Stomach (tissue), 8 donors: ENCODE measurements at regions not wholly inside any gene's neighbourhood (a gene's known extent, or its start where the extent isn't known, plus 50 kb on each side); places are given as distances from the start of the nearest gene placed in this dataset.

Experiments
- DNase-seq, 2 donors: peaks; one replicate each; pipeline versions ENCODE4 v3.0.0 to v3.0.0-alpha.2; 2013 to 2019
- H3K27ac ChIP-seq, 5 donors: fragments of 200-600 bp in 4 of 5; sonication (generic) in 4 of 5; one replicate each; pipeline ENCODE4 v1.5.1; 2013 to 2019; ENCODE audit warnings: mild to moderate bottlenecking in 1 of 5, moderate library complexity in 1 of 5
- H3K27me3 ChIP-seq, 3 donors: fragments of 200-600 bp; sonication (generic); one replicate each; pipeline ENCODE4 v1.5.1; 2017 to 2019; ENCODE audit warnings: mixed run types in 1 of 3
- H3K36me3 ChIP-seq, 4 donors: fragments of 200-600 bp; sonication (generic); 1 replicate in 3 of 4; 2 replicates in 1 of 4; pipeline ENCODE4 v1.5.1; 2016 to 2019
- H3K4me1 ChIP-seq, 4 donors: fragments of 200-600 bp; sonication (generic); one replicate each; pipeline ENCODE4 v1.5.1; 2016 to 2019
- H3K4me3 ChIP-seq, 4 donors: fragments of 200-600 bp; sonication (generic) in 3 of 4; one replicate each; pipeline ENCODE4 v1.5.1; 2016 to 2019; ENCODE audit warnings: mild to moderate bottlenecking in 1 of 4
- H3K9me3 ChIP-seq, 4 donors: fragments of 200-600 bp; sonication (generic); one replicate each; pipeline ENCODE4 v1.5.1; 2016 to 2019
- CTCF ChIP-seq, 7 experiments: fragments of 450-650 bp in 4 of 7; fragments of 200-600 bp in 3 of 7; sonication (generic) in 3 of 7; IDR thresholded peaks; one replicate each; pipeline ENCODE4 v1.5.1; 2016 to 2019; ENCODE audit warnings: antibody characterized with exemption in 7 of 7, control low read depth in 2 of 7, mild to moderate bottlenecking in 1 of 7
- EP300 ChIP-seq: sonication (generic); formaldehyde crosslinking; IDR thresholded peaks from one replicate; pipeline ENCODE4 v1.6.1; 2017; ENCODE audit warnings: antibody characterized with exemption
- POLR2A ChIP-seq, 4 donors: fragments of 450-650 bp; IDR thresholded peaks; one replicate each; pipeline ENCODE4 v1.6.1; 2016; ENCODE audit warnings: antibody characterized with exemption in 4 of 4, control low read depth in 2 of 4, mild to moderate bottlenecking in 1 of 4, moderate library complexity in 1 of 4
- POLR2AphosphoS5 ChIP-seq, 3 donors: sonication (generic); formaldehyde crosslinking; IDR thresholded peaks; one replicate each; pipeline ENCODE4 v1.6.1; 2016; ENCODE audit warnings: antibody characterized with exemption in 3 of 3
- WGBS, 5 donors: extraction: QIAGEN DNeasy Blood & Tissue Kit in 3 of 5; methylation state at CpG; one replicate each; pipeline versions ENCODE4 v1.1.5 to v1.1.7; 2013 to 2018; 5-methylcytosine and 5-hydroxymethylcytosine counted together
- intact Hi-C: fragments of 100-400 bp; cut with DNase I; formaldehyde crosslinking; loops from one replicate; pipeline ENCODE4 v1.15.1; 2023; ENCODE audit warnings: low total_unique reads
- donor health status: healthy with polysubstance abuse.
- donor health status: Bipolar disorder and iron deficiency.
- donor health status: healthy.

GRCh38 chr11:13897646-13898276, 64.8 kb upstream of the SPON1 start:
- Histone ChIP-seq H3K4me1 (no peaks in the 10 kb centered on the region), H3K27ac (no peak overlapping the region), H3K4me3 (no peak overlapping the region), H3K36me3 (no peaks in the 10 kb centered on the region), H3K9me3 (no peaks in the 10 kb centered on the region), H3K27me3 (no peaks in the 10 kb centered on the region)
- TF ChIP-seq CTCF (IDR thresholded peaks at IDR 0.05) = no peak
- intact Hi-C loops = no loop called here
- DNase-seq = no peak
- WGBS, 5 donors = 62 to 82% (median 74%) methylated on average over 6 of the region's 6 CpGs

- intact Hi-C loops = no loop called here
- no peak for DNase-seq
Measured at GRCh38 chr11:13899603-13900002, 62.9 kb upstream of the SPON1 start.

GRCh38 chr11:13902523-13902922, 60.0 kb upstream of the SPON1 start:
- TF ChIP-seq POLR2A (IDR thresholded peaks at IDR 0.05) (no peak), POLR2AphosphoS5 (IDR thresholded peaks at IDR 0.05) (no peak), EP300 (no peak), CTCF (IDR thresholded peaks at IDR 0.05) (no peak)
- WGBS, 5 donors = 56 to 76% (median 63%) methylated on average over 5 of the region's 5 CpGs
- H3K4me1 ChIP-seq = no peaks in the 10 kb centered on the region
- no peak overlapping the region for H3K4me3 ChIP-seq
- peaks cover 0 to 14% (median 12%) of the 10 kb centered on the region in 4 donors for H3K9me3 ChIP-seq
- no peak overlapping the region for H3K27ac ChIP-seq
- H3K36me3 ChIP-seq = no peaks in the 10 kb centered on the region
- no peaks in the 10 kb centered on the region for H3K27me3 ChIP-seq
- peak in 1 of 2 donors; percentile 53 for DNase-seq
- intact Hi-C loops = no loop called here

More at GRCh38 chr11:13899603-13900002, 62.9 kb upstream of the SPON1 start:
- Histone ChIP-seq H3K27me3 (no peaks in the 10 kb centered on the region), H3K9me3 (no peaks in the 10 kb centered on the region), H3K4me3 (no peak overlapping the region), H3K27ac (no peak overlapping the region), H3K36me3 (no peaks in the 10 kb centered on the region), H3K4me1 (no peaks in the 10 kb centered on the region)
- TF ChIP-seq POLR2A (IDR thresholded peaks at IDR 0.05) = no peak
- no peak for TF ChIP-seq EP300
- no peak for TF ChIP-seq CTCF (IDR thresholded peaks at IDR 0.05)
- no peak for TF ChIP-seq POLR2AphosphoS5 (IDR thresholded peaks at IDR 0.05)

- no peak overlapping the region for H3K4me3 ChIP-seq
- H3K27ac ChIP-seq = no peak overlapping the region
- intact Hi-C loops = no loop called here
- no peaks in the 10 kb centered on the region for H3K36me3 ChIP-seq
- DNase-seq = no peak
- no peaks in the 10 kb centered on the region for H3K4me1 ChIP-seq
- WGBS, 5 donors = 65 to 76% (median 71%) methylated on average over 3 of the region's 3 CpGs
- peaks cover 0 to 20% (median 16%) of the 10 kb centered on the region in 4 donors for H3K9me3 ChIP-seq
- no peaks in the 10 kb centered on the region for H3K27me3 ChIP-seq
- TF ChIP-seq POLR2A (IDR thresholded peaks at IDR 0.05) (no peak), CTCF (IDR thresholded peaks at IDR 0.05) (no peak), POLR2AphosphoS5 (IDR thresholded peaks at IDR 0.05) (no peak), EP300 (no peak)
Measured at GRCh38 chr11:13905137-13905781, 57.3 kb upstream of the SPON1 start.
